PFSK-1 (cell line): ENCODE measurements at regions not wholly inside any gene's neighbourhood (a gene's known extent, or its start where the extent isn't known, plus 50 kb on each side); places are given as distances from the start of the nearest gene placed in this dataset.

Source experiments
- POLR2AphosphoS5 ChIP-seq: IDR thresholded peaks from 2 replicates; pipeline ENCODE4 v1.6.1; 2012; ENCODE audit warnings: low read depth, mild to moderate bottlenecking, control low read depth, low read length, moderate library complexity
- SIN3A ChIP-seq: IDR thresholded peaks from 2 replicates; pipeline ENCODE4 v1.6.1; 2012; ENCODE audit warnings: mild to moderate bottlenecking, low read length, moderate library complexity, borderline replicate concordance; ENCODE audit not compliant: insufficient read depth
- TAF1 ChIP-seq: IDR thresholded peaks from 2 replicates; pipeline ENCODE4 v1.6.1; 2012; ENCODE audit warnings: low read length, control low read depth, borderline replicate concordance; ENCODE audit not compliant: insufficient read depth
- TF ChIP-seq, protein P1 (sequence below), 2 experiments: IDR thresholded peaks; 2 replicates each; pipeline versions ENCODE4 v1.6.1 to v1.8.0; 2011 to 2012; ENCODE audit warnings: low read depth in 2 of 2, low read length in 2 of 2, control low read depth in 1 of 2, inconsistent platforms in 1 of 2, mild to moderate bottlenecking in 1 of 2, moderate library complexity in 1 of 2; ENCODE audit not compliant: insufficient read depth in 1 of 2

DNA sequence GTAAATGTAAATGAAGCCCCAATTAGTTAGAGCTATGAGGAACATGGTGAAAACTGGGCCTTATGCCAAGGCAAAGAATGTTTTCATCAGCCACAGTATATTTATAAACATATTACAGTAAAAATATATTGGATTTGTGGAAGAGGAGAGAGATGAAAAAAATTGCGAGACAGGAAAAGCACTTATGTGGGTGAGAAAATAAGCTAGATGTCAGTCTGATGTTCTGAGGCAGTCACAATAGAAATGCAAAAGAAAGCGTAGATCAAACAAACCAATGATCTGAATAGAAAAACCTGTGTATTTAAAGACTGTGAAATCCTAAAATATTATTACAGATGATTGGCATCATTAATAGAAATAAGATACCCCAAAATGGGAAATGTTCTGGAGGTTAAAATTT lies 1332.5 kb downstream of the SLITRK5 start:
- TF ChIP-seq, protein P1, sequence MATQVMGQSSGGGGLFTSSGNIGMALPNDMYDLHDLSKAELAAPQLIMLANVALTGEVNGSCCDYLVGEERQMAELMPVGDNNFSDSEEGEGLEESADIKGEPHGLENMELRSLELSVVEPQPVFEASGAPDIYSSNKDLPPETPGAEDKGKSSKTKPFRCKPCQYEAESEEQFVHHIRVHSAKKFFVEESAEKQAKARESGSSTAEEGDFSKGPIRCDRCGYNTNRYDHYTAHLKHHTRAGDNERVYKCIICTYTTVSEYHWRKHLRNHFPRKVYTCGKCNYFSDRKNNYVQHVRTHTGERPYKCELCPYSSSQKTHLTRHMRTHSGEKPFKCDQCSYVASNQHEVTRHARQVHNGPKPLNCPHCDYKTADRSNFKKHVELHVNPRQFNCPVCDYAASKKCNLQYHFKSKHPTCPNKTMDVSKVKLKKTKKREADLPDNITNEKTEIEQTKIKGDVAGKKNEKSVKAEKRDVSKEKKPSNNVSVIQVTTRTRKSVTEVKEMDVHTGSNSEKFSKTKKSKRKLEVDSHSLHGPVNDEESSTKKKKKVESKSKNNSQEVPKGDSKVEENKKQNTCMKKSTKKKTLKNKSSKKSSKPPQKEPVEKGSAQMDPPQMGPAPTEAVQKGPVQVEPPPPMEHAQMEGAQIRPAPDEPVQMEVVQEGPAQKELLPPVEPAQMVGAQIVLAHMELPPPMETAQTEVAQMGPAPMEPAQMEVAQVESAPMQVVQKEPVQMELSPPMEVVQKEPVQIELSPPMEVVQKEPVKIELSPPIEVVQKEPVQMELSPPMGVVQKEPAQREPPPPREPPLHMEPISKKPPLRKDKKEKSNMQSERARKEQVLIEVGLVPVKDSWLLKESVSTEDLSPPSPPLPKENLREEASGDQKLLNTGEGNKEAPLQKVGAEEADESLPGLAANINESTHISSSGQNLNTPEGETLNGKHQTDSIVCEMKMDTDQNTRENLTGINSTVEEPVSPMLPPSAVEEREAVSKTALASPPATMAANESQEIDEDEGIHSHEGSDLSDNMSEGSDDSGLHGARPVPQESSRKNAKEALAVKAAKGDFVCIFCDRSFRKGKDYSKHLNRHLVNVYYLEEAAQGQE (IDR thresholded peaks at IDR 0.05; ENCODE audit: insufficient read depth in 1 of 2, low read depth in 2 of 2, low read length in 2 of 2): no peak
- TF ChIP-seq TAF1 (no peak), SIN3A (no peak), POLR2AphosphoS5 (no peak)
